HG02970 (cell line): ENCODE measurements at regions not wholly inside any gene's neighbourhood (a gene's known extent, or its start where the extent isn't known, plus 50 kb on each side); places are given as distances from the start of the nearest gene placed in this dataset.
"Not testable (repeated sequence)": the region's sequence is repeated elsewhere in the genome, so short reads cannot be mapped to it uniquely, and the experiment has no call there.

Experiments used
- ATAC-seq: cut with Tn5 transposase; IDR thresholded peaks from one replicate; pipeline ENCODE4 v1.9.1; 2021; ENCODE audit warnings: mild to moderate bottlenecking, moderate library complexity, moderate number of reproducible peaks; ENCODE audit not compliant: unreplicated experiment, low FRiP score

- no peak for ATAC-seq
Observed at GRCh38 chr12:89825591-89826449, 117.2 kb upstream of the ATP2B1 start.

DNA sequence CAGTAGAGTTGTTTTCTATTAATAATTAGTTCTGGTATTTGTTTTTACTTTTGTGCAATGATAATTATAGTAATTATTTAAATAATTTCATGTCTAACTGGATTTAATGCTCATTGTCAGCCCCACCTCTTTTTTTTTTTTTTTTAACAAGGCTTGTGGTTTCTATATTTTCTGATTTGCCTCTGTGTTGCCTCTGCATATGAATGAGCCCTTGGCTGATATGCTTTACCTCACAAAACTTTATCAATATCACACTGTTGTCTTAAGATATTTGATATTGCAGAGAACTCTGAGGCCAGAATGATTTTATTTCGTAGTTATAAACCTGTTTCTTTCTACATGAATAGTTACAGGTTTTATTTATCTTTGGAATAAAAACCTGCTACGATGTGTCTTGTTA lies 116.2 kb upstream of the ATP2B1 start:
- ATAC-seq: no peak

GRCh38 chr12:89822992-89823391 lies 114.4 kb upstream of the ATP2B1 start:
- ATAC-seq: not testable (repeated sequence)

GRCh38 chr12:89821896-89822295 lies 113.3 kb upstream of the ATP2B1 start:
- no peak for ATAC-seq

GRCh38 chr12:89817501-89818226 lies 109.0 kb upstream of the ATP2B1 start:
- ATAC-seq: no peak

DNA sequence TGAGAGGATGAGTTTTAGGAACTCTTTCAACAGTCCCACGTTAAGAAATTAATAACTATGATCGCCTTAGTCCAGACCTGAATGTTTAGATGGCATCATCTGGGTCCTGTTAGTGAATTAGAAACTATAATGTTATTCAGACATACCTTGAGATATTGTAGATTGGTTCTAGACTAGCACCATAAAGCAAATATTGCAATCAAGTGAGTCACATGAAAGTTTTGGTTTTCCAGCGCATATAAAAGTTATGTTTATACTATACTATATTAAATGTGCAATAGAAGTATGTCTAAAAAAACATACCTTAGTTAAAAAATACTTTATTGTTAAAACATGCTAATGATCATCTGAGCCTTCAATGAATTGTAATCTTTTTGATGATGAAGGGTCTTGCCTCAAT lies 106.6 kb upstream of the ATP2B1 start:
- no peak for ATAC-seq

- no peak for ATAC-seq
Observed at GRCh38 chr12:89803412-89803811, 94.8 kb upstream of the ATP2B1 start.

GRCh38 chr12:89801284-89801683 lies 92.6 kb upstream of the ATP2B1 start:
- no peak for ATAC-seq

GRCh38 chr12:89800435-89800834 lies 91.8 kb upstream of the ATP2B1 start:
- no peak for ATAC-seq

- ATAC-seq: no peak
Observed at GRCh38 chr12:89799316-89799715, 90.7 kb upstream of the ATP2B1 start.

- ATAC-seq: no peak
Observed at GRCh38 chr12:89797436-89797835, 88.8 kb upstream of the ATP2B1 start.

GRCh38 chr12:89796798-89797382 lies 88.3 kb upstream of the ATP2B1 start:
- ATAC-seq: no peak

DNA sequence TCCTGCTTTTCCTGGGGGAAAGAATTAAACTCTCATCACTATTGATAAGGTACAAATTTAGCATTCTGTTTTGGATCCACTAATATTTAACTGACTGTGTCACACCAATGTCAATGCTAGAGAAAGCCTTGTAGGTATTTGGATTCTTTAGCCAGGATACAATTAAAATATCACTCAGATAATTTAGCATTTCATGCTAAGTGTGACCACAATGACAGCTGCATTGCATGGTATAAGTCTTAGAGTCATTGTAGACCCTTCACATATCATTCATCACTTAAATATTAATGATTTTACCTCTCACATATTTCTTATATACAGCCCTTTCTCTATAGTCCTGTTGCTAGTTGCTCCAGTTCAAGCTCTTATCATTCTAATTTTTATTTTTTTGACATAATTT lies 85.3 kb upstream of the ATP2B1 start:
- ATAC-seq: no peak

GRCh38 chr12:89791286-89791685 lies 82.6 kb upstream of the ATP2B1 start:
- no peak for ATAC-seq

GRCh38 chr12:89789862-89790261 lies 81.2 kb upstream of the ATP2B1 start:
- no peak for ATAC-seq

GRCh38 chr12:89787763-89788162 lies 79.1 kb upstream of the ATP2B1 start:
- no peak for ATAC-seq

GRCh38 chr12:89786177-89786810 lies 77.7 kb upstream of the ATP2B1 start:
- ATAC-seq: no peak

- ATAC-seq: no peak
Observed at GRCh38 chr12:89783359-89784060, 74.9 kb upstream of the ATP2B1 start.

- ATAC-seq: no peak
Observed at GRCh38 chr12:89782807-89783206, 74.2 kb upstream of the ATP2B1 start.

- ATAC-seq: no peak
Observed at GRCh38 chr12:89781946-89782550, 73.4 kb upstream of the ATP2B1 start.
